Thymus (tissue), 11 donors: ENCODE measurements at regions not wholly inside any gene's neighbourhood (a gene's known extent, or its start where the extent isn't known, plus 50 kb on each side); places are given as distances from the start of the nearest gene placed in this dataset.
"Not testable (repeated sequence)": the region's sequence is repeated elsewhere in the genome, so short reads cannot be mapped to it uniquely, and the experiment has no call there.

Experiments
- DNase-seq, 9 donors: peaks; one replicate each; pipeline ENCODE4 v3.0.0-alpha.2; 2013; ENCODE audit warnings: low spot score in 9 of 9, low read depth in 6 of 9, missing footprints in 1 of 9
- H3K27ac ChIP-seq, 2 donors: one replicate each; pipeline ENCODE4 v1.5.1; 2013; ENCODE audit warnings: control low read depth in 1 of 2, low read depth in 1 of 2, low read length in 1 of 2, mild to moderate bottlenecking in 1 of 2, moderate library complexity in 1 of 2
- H3K27me3 ChIP-seq, 2 donors: one replicate each; pipeline ENCODE4 v1.5.1; 2013; ENCODE audit warnings: low read length in 1 of 2; ENCODE audit not compliant: control insufficient read depth in 2 of 2, insufficient read depth in 1 of 2
- H3K36me3 ChIP-seq, 2 donors: one replicate each; pipeline ENCODE4 v1.5.1; 2013; ENCODE audit warnings: low read length in 1 of 2, mild to moderate bottlenecking in 1 of 2, moderate library complexity in 1 of 2; ENCODE audit not compliant: control insufficient read depth in 2 of 2, insufficient read depth in 2 of 2
- H3K4me1 ChIP-seq, 2 donors: one replicate each; pipeline ENCODE4 v1.5.1; 2013; ENCODE audit warnings: low read length in 2 of 2; ENCODE audit not compliant: control insufficient read depth in 2 of 2, insufficient read depth in 2 of 2
- H3K4me3 ChIP-seq, 2 donors: one replicate each; pipeline ENCODE4 v1.5.1; 2013; ENCODE audit warnings: low read length in 2 of 2, control low read depth in 1 of 2, mild to moderate bottlenecking in 1 of 2
- H3K9me3 ChIP-seq, 2 donors: one replicate each; pipeline ENCODE4 v1.5.1; 2013; ENCODE audit warnings: low read length in 1 of 2, mild to moderate bottlenecking in 1 of 2; ENCODE audit not compliant: control insufficient read depth in 2 of 2, insufficient read depth in 1 of 2
- WGBS: extraction: QIAGEN DNeasy Blood & Tissue Kit; methylation state at CpG from one replicate; pipeline ENCODE4 v1.1.7; 2013; 5-methylcytosine and 5-hydroxymethylcytosine counted together
- donor health status: healthy.

GRCh38 chr1:121516234-121516967, 331.6 kb downstream of the SRGAP2C start:
- Histone ChIP-seq H3K9me3 (no peaks in the 10 kb centered on the region), H3K4me3 (no peak overlapping the region), H3K36me3 (no peaks in the 10 kb centered on the region), H3K27ac (peak overlapping the region; percentile 72), H3K27me3 (peaks cover 0 to 3% of the 10 kb centered on the region in 2 donors), H3K4me1 (peaks cover 5 to 20% of the 10 kb centered on the region in 2 donors)
- WGBS: 6% methylated on average over 8 of the region's 8 CpGs
- DNase-seq: peak; percentile 37 to 86 (median 57)

- Histone ChIP-seq H3K4me1 (peaks cover 5 to 20% of the 10 kb centered on the region in 2 donors), H3K9me3 (no peaks in the 10 kb centered on the region), H3K27ac (no peak overlapping the region), H3K27me3 (peaks cover 0 to 3% of the 10 kb centered on the region in 2 donors), H3K36me3 (no peaks in the 10 kb centered on the region), H3K4me3 (no peak overlapping the region)
- no peak for DNase-seq
- WGBS: 95% methylated on average over 9 of the region's 9 CpGs
Observed at GRCh38 chr1:121517586-121518230, 332.9 kb downstream of the SRGAP2C start.

- Histone ChIP-seq H3K4me1 (peaks cover 5 to 20% of the 10 kb centered on the region in 2 donors), H3K27me3 (peaks cover 0 to 3% of the 10 kb centered on the region in 2 donors), H3K4me3 (peak overlapping the region; percentile 56 to 59), H3K27ac (peak overlapping the region; percentile 67 to 76), H3K9me3 (no peaks in the 10 kb centered on the region), H3K36me3 (no peaks in the 10 kb centered on the region)
- WGBS: 36% methylated on average over 8 of the region's 8 CpGs
- DNase-seq: peak in 2 of 9 donors; percentile 2 to 34
Observed at GRCh38 chr1:121518726-121519041, 333.9 kb downstream of the SRGAP2C start.

GRCh38 chr1:121519042-121519755, 334.4 kb downstream of the SRGAP2C start:
- Histone ChIP-seq H3K4me3 (peak overlapping the region; percentile 56 to 59), H3K36me3 (no peaks in the 10 kb centered on the region), H3K9me3 (no peaks in the 10 kb centered on the region), H3K27ac (peak overlapping the region; percentile 67 to 76), H3K4me1 (peaks cover 5 to 20% of the 10 kb centered on the region in 2 donors), H3K27me3 (peaks cover 0 to 3% of the 10 kb centered on the region in 2 donors)
- WGBS: under 1% methylated on average over 75 of the region's 75 CpGs
- DNase-seq: peak; percentile 68 to 93 (median 78)

- not testable (repeated sequence) for H3K36me3 ChIP-seq, H3K9me3 ChIP-seq, H3K27me3 ChIP-seq, DNase-seq
- Histone ChIP-seq H3K4me1 (peaks cover 5 to 20% of the 10 kb centered on the region in 2 donors), H3K4me3 (peak overlapping the region; percentile 56 to 59), H3K27ac (peak overlapping the region; percentile 60 to 67)
- WGBS: 59% methylated on average over 19 of the region's 19 CpGs
Observed at GRCh38 chr1:121519756-121520286, 335.0 kb downstream of the SRGAP2C start.

DNA sequence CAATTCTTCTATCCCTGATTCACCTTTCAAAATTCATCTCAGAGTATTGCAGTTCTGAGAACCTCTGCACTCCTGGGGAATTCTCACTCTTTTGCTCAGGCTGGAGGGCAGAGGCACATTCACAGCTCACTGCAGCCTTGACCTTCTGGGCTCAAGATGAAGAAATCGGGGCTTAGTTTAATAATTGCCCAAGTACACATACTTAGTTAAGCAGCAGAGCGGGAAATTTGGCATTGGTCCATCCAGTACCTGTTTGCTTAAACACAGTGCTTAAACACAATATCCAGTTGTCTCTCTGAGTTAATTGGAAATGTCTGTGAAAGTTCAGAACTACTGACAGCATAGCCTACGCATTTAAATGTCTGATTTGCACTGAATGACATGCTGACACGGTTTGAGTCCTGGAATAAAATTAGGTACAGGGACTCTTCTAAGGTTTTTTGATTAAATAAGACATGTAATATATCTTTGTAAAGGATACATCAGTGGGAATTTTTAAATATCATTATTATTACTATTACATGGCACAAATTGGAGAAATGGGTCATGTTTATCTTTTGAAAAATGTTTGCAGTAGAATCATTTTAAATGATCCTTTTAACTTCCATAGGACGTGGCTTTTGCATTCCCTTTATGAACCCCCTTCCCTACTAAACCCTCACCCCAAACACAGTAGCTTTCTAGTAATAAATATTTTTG, 337.4 kb downstream of the SRGAP2C start:
- H3K4me3 ChIP-seq: no peak overlapping the region
- peaks cover 5 to 13% of the 10 kb centered on the region in 2 donors for H3K4me1 ChIP-seq
- no peak overlapping the region for H3K27ac ChIP-seq
- H3K36me3 ChIP-seq: no peaks in the 10 kb centered on the region
- DNase-seq: no peak
- H3K27me3 ChIP-seq: peaks cover 0 to 3% of the 10 kb centered on the region in 2 donors
- no peaks in the 10 kb centered on the region for H3K9me3 ChIP-seq
- 97% methylated on average over 5 of the region's 5 CpGs for WGBS

GRCh38 chr1:121523112-121523511, 338.3 kb downstream of the SRGAP2C start:
- DNase-seq, H3K9me3 ChIP-seq, H3K27me3 ChIP-seq, H3K27ac ChIP-seq, H3K4me3 ChIP-seq, H3K36me3 ChIP-seq, H3K4me1 ChIP-seq: not testable (repeated sequence)
- 98% methylated on average over 4 of the region's 4 CpGs for WGBS

DNA sequence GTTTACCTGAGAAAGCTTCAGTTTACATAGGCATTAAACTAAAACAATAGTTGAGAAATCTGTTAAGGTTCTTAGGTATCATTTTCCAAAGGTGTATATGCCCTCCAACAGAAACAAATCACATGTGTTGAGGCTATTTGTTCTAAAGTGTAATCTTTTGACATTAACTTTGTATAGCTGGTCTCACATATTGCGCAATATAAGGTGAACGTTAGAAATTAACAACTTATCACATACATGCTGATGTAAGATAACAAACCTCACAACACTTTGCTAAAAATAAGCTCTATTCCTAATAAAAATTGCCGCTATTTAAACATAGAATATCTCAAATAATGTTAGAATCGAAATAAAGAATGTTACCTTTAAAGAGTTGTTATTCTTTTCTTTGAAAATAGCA, 340.6 kb downstream of the SRGAP2C start:
- H3K27ac ChIP-seq: no peak overlapping the region
- H3K36me3 ChIP-seq: no peaks in the 10 kb centered on the region
- H3K4me1 ChIP-seq: no peaks in the 10 kb centered on the region
- no peaks in the 10 kb centered on the region for H3K9me3 ChIP-seq
- H3K4me3 ChIP-seq: no peak overlapping the region
- 83% methylated on average over 4 of the region's 4 CpGs for whole genome bisulfite sequencing
- H3K27me3 ChIP-seq: no peaks in the 10 kb centered on the region
- DNase-seq: no peak
